Hepatocyte (in vitro differentiated cells): ENCODE measurements at regions not wholly inside any gene's neighbourhood (a gene's known extent, or its start where the extent isn't known, plus 50 kb on each side); places are given as distances from the start of the nearest gene placed in this dataset.

Experiments used
- DNase-seq: peaks from one replicate; pipeline ENCODE4 v3.0.0-alpha.2; 2016; ENCODE audit warnings: low spot score
- H2AFZ ChIP-seq: fragments of 200-600 bp; sonication (generic); 2 replicates; pipeline ENCODE4 v1.6.0; 2016; ENCODE audit warnings: antibody characterized with exemption, mild to moderate bottlenecking
- H3K27ac ChIP-seq: fragments of 200-600 bp; sonication (generic); 2 replicates; pipeline ENCODE4 v1.5.1; 2016; ENCODE audit warnings: mild to moderate bottlenecking
- H3K27me3 ChIP-seq: fragments of 200-600 bp; sonication (generic); 2 replicates; pipeline ENCODE4 v1.6.1; 2016
- H3K36me3 ChIP-seq: fragments of 200-600 bp; sonication (generic); replicated peaks from 2 replicates; pipeline ENCODE4 v1.5.1; 2016; ENCODE audit warnings: low read depth; ENCODE audit not compliant: insufficient read depth
- H3K4me1 ChIP-seq: fragments of 200-600 bp; sonication (generic); 2 replicates; pipeline ENCODE4 v1.5.1; 2016; ENCODE audit warnings: mild to moderate bottlenecking, moderate library complexity; ENCODE audit not compliant: insufficient read depth
- H3K4me2 ChIP-seq: fragments of 200-600 bp; sonication (generic); 2 replicates; pipeline ENCODE4 v1.6.0; 2016
- H3K4me3 ChIP-seq: fragments of 200-600 bp; sonication (generic); 2 replicates; pipeline ENCODE4 v1.5.1; 2016; ENCODE audit warnings: mild to moderate bottlenecking
- H3K79me2 ChIP-seq: fragments of 200-600 bp; sonication (generic); 2 replicates; pipeline ENCODE4 v1.6.0; 2017; ENCODE audit warnings: mild to moderate bottlenecking
- H3K9me2 ChIP-seq: fragments of 200-600 bp; sonication (generic); replicated peaks from 2 replicates; pipeline ENCODE4 v1.6.0; 2017; ENCODE audit warnings: mild to moderate bottlenecking; ENCODE audit not compliant: insufficient read depth
- H3K9me3 ChIP-seq: fragments of 200-600 bp; sonication (generic); 2 replicates; pipeline ENCODE4 v1.5.1; 2016; ENCODE audit warnings: low read depth, mild to moderate bottlenecking
- H4K20me1 ChIP-seq: fragments of 200-600 bp; sonication (generic); 2 replicates; pipeline ENCODE4 v1.6.0; 2016; ENCODE audit warnings: mild to moderate bottlenecking; ENCODE audit not compliant: insufficient read depth, poor library complexity, severe bottlenecking
- EZH2 ChIP-seq: fragments of 200-600 bp; sonication (generic); IDR thresholded peaks from 2 replicates; pipeline ENCODE4 v1.6.1; 2016; ENCODE audit warnings: antibody characterized with exemption, mild to moderate bottlenecking, borderline replicate concordance
- EZH2phosphoT487 ChIP-seq: fragments of 200-600 bp; sonication (generic); IDR thresholded peaks from one replicate; pipeline ENCODE4 v1.6.1; 2018; ENCODE audit warnings: antibody characterized with exemption, mild to moderate bottlenecking, low read depth, moderate library complexity; ENCODE audit not compliant: unreplicated experiment, severe bottlenecking
- WGBS: methylation state at CpG from one replicate; pipeline ENCODE4 v1.1.6; 2016; ENCODE audit warnings: low lambda C conversion rate; ENCODE audit errors: missing lambda C conversion rate; 5-methylcytosine and 5-hydroxymethylcytosine counted together
- TF ChIP-seq, protein P1 (sequence below): fragments of 200-600 bp; sonication (generic); IDR thresholded peaks from 2 replicates; pipeline ENCODE4 v1.5.1; 2016; ENCODE audit warnings: antibody characterized with exemption, mild to moderate bottlenecking; ENCODE audit not compliant: poor library complexity

GRCh38 chr12:67080637-67081036 lies 188.5 kb upstream of the CAND1 start:
- H3K27me3 ChIP-seq: peaks cover 24% of the 10 kb centered on the region
- H2AFZ ChIP-seq: no peak overlapping the region
- no peak overlapping the region for H3K4me3 ChIP-seq
- no peaks in the 10 kb centered on the region for H3K9me3 ChIP-seq
- DNase-seq: no peak
- no peak overlapping the region for H3K4me2 ChIP-seq
- no peaks in the 10 kb centered on the region for H3K4me1 ChIP-seq
- WGBS: 55% methylated on average over 1 of the region's 1 CpG
- H3K27ac ChIP-seq: no peak overlapping the region
- no peaks in the 10 kb centered on the region for H4K20me1 ChIP-seq
- TF ChIP-seq, protein P1, sequence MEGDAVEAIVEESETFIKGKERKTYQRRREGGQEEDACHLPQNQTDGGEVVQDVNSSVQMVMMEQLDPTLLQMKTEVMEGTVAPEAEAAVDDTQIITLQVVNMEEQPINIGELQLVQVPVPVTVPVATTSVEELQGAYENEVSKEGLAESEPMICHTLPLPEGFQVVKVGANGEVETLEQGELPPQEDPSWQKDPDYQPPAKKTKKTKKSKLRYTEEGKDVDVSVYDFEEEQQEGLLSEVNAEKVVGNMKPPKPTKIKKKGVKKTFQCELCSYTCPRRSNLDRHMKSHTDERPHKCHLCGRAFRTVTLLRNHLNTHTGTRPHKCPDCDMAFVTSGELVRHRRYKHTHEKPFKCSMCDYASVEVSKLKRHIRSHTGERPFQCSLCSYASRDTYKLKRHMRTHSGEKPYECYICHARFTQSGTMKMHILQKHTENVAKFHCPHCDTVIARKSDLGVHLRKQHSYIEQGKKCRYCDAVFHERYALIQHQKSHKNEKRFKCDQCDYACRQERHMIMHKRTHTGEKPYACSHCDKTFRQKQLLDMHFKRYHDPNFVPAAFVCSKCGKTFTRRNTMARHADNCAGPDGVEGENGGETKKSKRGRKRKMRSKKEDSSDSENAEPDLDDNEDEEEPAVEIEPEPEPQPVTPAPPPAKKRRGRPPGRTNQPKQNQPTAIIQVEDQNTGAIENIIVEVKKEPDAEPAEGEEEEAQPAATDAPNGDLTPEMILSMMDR: no peak
- H3K79me2 ChIP-seq: no peaks in the 10 kb centered on the region
- no peaks in the 10 kb centered on the region for H3K36me3 ChIP-seq
- H3K9me2 ChIP-seq: no peaks in the 10 kb centered on the region

GRCh38 chr12:67082221-67082620 lies 186.9 kb upstream of the CAND1 start:
- H3K4me3 ChIP-seq: no peak overlapping the region

GRCh38 chr12:67085699-67086098 lies 183.5 kb upstream of the CAND1 start:
- Histone ChIP-seq H3K27me3 (peaks cover 13% of the 10 kb centered on the region), H4K20me1 (no peaks in the 10 kb centered on the region), H3K4me1 (no peaks in the 10 kb centered on the region), H3K9me2 (no peaks in the 10 kb centered on the region), H3K27ac (no peak overlapping the region), H3K36me3 (no peaks in the 10 kb centered on the region), H2AFZ (no peak overlapping the region), H3K4me3 (no peak overlapping the region), H3K9me3 (no peaks in the 10 kb centered on the region), H3K79me2 (no peaks in the 10 kb centered on the region), H3K4me2 (no peak overlapping the region)
- 53% methylated on average over 2 of the region's 2 CpGs for WGBS
- TF ChIP-seq EZH2phosphoT487: no peak
- TF ChIP-seq, protein P1: no peak
- TF ChIP-seq EZH2: no peak
- no peak for DNase-seq

More at GRCh38 chr12:67082221-67082620, 186.9 kb upstream of the CAND1 start:
- Histone ChIP-seq H3K79me2 (no peaks in the 10 kb centered on the region), H3K9me2 (no peaks in the 10 kb centered on the region), H4K20me1 (no peaks in the 10 kb centered on the region), H3K9me3 (no peaks in the 10 kb centered on the region), H3K4me2 (no peak overlapping the region), H2AFZ (no peak overlapping the region), H3K4me1 (no peaks in the 10 kb centered on the region), H3K27me3 (peaks cover 17% of the 10 kb centered on the region), H3K27ac (no peak overlapping the region), H3K36me3 (no peaks in the 10 kb centered on the region)
- 0% methylated on average over 1 of the region's 1 CpG for WGBS
- TF ChIP-seq, protein P1: no peak
- no peak for TF ChIP-seq EZH2
- TF ChIP-seq EZH2phosphoT487: no peak
- no peak for DNase-seq

- 69% methylated on average over 2 of the region's 2 CpGs for WGBS
- H3K27ac ChIP-seq: no peak overlapping the region
- no peak for TF ChIP-seq EZH2phosphoT487
- no peak for TF ChIP-seq EZH2
- TF ChIP-seq, protein P1: no peak
- no peaks in the 10 kb centered on the region for H3K79me2 ChIP-seq
- no peak for DNase-seq
- H3K27me3 ChIP-seq: peaks cover 9% of the 10 kb centered on the region
- no peak overlapping the region for H2AFZ ChIP-seq
- no peaks in the 10 kb centered on the region for H4K20me1 ChIP-seq
- H3K36me3 ChIP-seq: no peaks in the 10 kb centered on the region
- H3K9me3 ChIP-seq: no peaks in the 10 kb centered on the region
- no peaks in the 10 kb centered on the region for H3K9me2 ChIP-seq
- no peak overlapping the region for H3K4me2 ChIP-seq
- H3K4me3 ChIP-seq: no peak overlapping the region
- no peaks in the 10 kb centered on the region for H3K4me1 ChIP-seq
Observed at GRCh38 chr12:67086116-67086515, 183.0 kb upstream of the CAND1 start.
